GM23338 (cell line): ENCODE measurements at regions not wholly inside any gene's neighbourhood (a gene's known extent, or its start where the extent isn't known, plus 50 kb on each side); places are given as distances from the start of the nearest gene placed in this dataset.

ENCODE experiments used
- CTCF ChIP-seq, 2 experiments: fragments of 200-600 bp in 1 of 2; sonication (generic) in 1 of 2; conservative IDR thresholded peaks; 2 replicates each; pipeline versions ENCODE4 v1.5.1 to v1.6.1; 2016 to 2017; ENCODE audit warnings: antibody characterized with exemption in 2 of 2, low read depth in 2 of 2, mild to moderate bottlenecking in 2 of 2, moderate library complexity in 1 of 2
- EZH2 ChIP-seq: fragments of 200-600 bp; sonication (generic); IDR thresholded peaks from one replicate; pipeline ENCODE4 v1.8.0; 2017; ENCODE audit warnings: antibody characterized with exemption, mild to moderate bottlenecking, low read depth; ENCODE audit not compliant: unreplicated experiment
- POLR2AphosphoS5 ChIP-seq: IDR thresholded peaks from 2 replicates; pipeline ENCODE4 v1.6.1; 2016; ENCODE audit warnings: antibody characterized with exemption, low read depth

GRCh38 chr12:41768456-41768855 is 376.2 kb downstream of the GXYLT1 start:
- TF ChIP-seq CTCF (conservative IDR thresholded peaks at IDR 0.05; ENCODE audit: low read depth in 2 of 2) (no peak), EZH2 (no peak), POLR2AphosphoS5 (no peak)
